Progenitor cell of endocrine pancreas (in vitro differentiated cells): ENCODE measurements at regions not wholly inside any gene's neighbourhood (a gene's known extent, or its start where the extent isn't known, plus 50 kb on each side); places are given as distances from the start of the nearest gene placed in this dataset.

Source experiments
- DNase-seq: peaks from one replicate; pipeline ENCODE4 v3.0.0; 2021; ENCODE audit warnings: low spot score; ENCODE audit not compliant: unreplicated experiment
- H3K27ac Mint-ChIP-seq: 2 replicates; pipeline ENCODE4 v1.8.0; 2021; ENCODE audit warnings: mild to moderate bottlenecking, moderate library complexity, mixed read lengths
- H3K27me3 Mint-ChIP-seq: 2 replicates; pipeline ENCODE4 v1.8.0; 2021; ENCODE audit warnings: mixed read lengths
- H3K36me3 Mint-ChIP-seq: 2 replicates; pipeline ENCODE4 v1.8.0; 2022; ENCODE audit warnings: mixed read lengths; ENCODE audit not compliant: insufficient read depth
- H3K4me1 Mint-ChIP-seq: 2 replicates; pipeline ENCODE4 v1.8.0; 2021; ENCODE audit warnings: low read depth, mixed read lengths
- H3K4me3 Mint-ChIP-seq: 2 replicates; pipeline ENCODE4 v1.8.0; 2021; ENCODE audit warnings: low read depth, mild to moderate bottlenecking, moderate library complexity, mixed read lengths
- H3K9me3 Mint-ChIP-seq: 2 replicates; pipeline ENCODE4 v1.8.0; 2021; ENCODE audit warnings: low read depth, mixed read lengths
- CTCF ChIP-seq: fragments of 200-600 bp; sonication (generic); IDR thresholded peaks from one replicate; pipeline ENCODE4 v1.5.0; 2021; ENCODE audit warnings: antibody characterized with exemption, mild to moderate bottlenecking; ENCODE audit not compliant: unreplicated experiment

- Mint-ChIP-seq H3K4me3 (no peak overlapping the region), H3K36me3 (no peaks in the 10 kb centered on the region), H3K27ac (no peak overlapping the region), H3K9me3 (peaks cover 4% of the 10 kb centered on the region), H3K4me1 (no peaks in the 10 kb centered on the region), H3K27me3 (peaks cover 2% of the 10 kb centered on the region)
- DNase-seq: no peak
- TF ChIP-seq CTCF: no peak
Measured at GRCh38 chr20:43293068-43293786, 103.5 kb upstream of the PTPRT start.

- Mint-ChIP-seq H3K4me1 (no peaks in the 10 kb centered on the region), H3K36me3 (no peaks in the 10 kb centered on the region), H3K27me3 (peaks cover 2% of the 10 kb centered on the region), H3K27ac (no peak overlapping the region), H3K9me3 (peaks cover 4% of the 10 kb centered on the region), H3K4me3 (no peak overlapping the region)
- DNase-seq: no peak
- TF ChIP-seq CTCF: no peak
Measured at GRCh38 chr20:43292222-43292621, 102.5 kb upstream of the PTPRT start.

DNA sequence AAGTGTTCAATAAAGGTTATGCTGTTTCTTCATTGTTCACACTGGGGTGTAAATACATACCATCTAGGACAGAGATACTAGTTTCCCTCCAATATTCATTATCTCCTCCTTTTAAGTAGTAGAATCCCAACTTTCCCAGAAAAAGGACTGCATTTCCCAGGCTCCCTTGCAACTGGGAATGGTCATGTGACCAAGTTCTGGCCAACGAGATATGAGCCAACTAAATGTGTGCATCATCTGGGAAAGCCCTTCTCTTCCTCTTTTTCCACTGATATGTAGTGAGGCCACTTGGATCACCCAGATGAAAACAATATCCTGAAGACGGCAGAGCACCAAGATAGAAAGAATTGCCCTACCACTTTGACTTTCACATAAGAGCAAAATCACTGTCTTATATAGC, 97.9 kb upstream of the PTPRT start:
- Mint-ChIP-seq H3K4me3 (no peak overlapping the region), H3K36me3 (no peaks in the 10 kb centered on the region), H3K4me1 (no peaks in the 10 kb centered on the region), H3K9me3 (peaks cover 4% of the 10 kb centered on the region), H3K27me3 (no peaks in the 10 kb centered on the region), H3K27ac (no peak overlapping the region)
- no peak for DNase-seq
- TF ChIP-seq CTCF: no peak

- no peak for TF ChIP-seq CTCF
Measured at GRCh38 chr20:43285170-43285569, 95.5 kb upstream of the PTPRT start.

GRCh38 chr20:43284486-43284885, 94.8 kb upstream of the PTPRT start:
- Mint-ChIP-seq H3K36me3 (no peaks in the 10 kb centered on the region), H3K4me1 (no peaks in the 10 kb centered on the region), H3K27me3 (no peaks in the 10 kb centered on the region), H3K9me3 (peaks cover 4% of the 10 kb centered on the region), H3K27ac (no peak overlapping the region), H3K4me3 (no peak overlapping the region)
- TF ChIP-seq CTCF: no peak
- no peak for DNase-seq

More at GRCh38 chr20:43285170-43285569, 95.5 kb upstream of the PTPRT start:
- no peak for DNase-seq
- H3K27ac Mint-ChIP-seq: no peak overlapping the region
- H3K27me3 Mint-ChIP-seq: no peaks in the 10 kb centered on the region
- H3K36me3 Mint-ChIP-seq: no peaks in the 10 kb centered on the region
- H3K9me3 Mint-ChIP-seq: peaks cover 4% of the 10 kb centered on the region
- H3K4me1 Mint-ChIP-seq: no peaks in the 10 kb centered on the region
- no peak overlapping the region for H3K4me3 Mint-ChIP-seq
